ENCODE measurements at regions not wholly inside any gene's neighbourhood (a gene's known extent, or its start where the extent isn't known, plus 50 kb on each side); places are given as distances from the start of the nearest gene placed in this dataset.

GRCh38 chr15:29343229-29343628 is 73.6 kb upstream of the NSMCE3 start:
- no peak for DNase-seq (ENCODE audit: extremely low read depth, low read depth)
- H3K4me3 ChIP-seq (replicated peaks; ENCODE audit: low read depth, low read length): no peak overlapping the region
- no peak for TF ChIP-seq CTCF (IDR thresholded peaks at IDR 0.05; ENCODE audit: low read depth, low read length, missing control alignments)

GRCh38 chr15:29342201-29342600 is 72.6 kb upstream of the NSMCE3 start:
- H3K4me3 ChIP-seq (replicated peaks; ENCODE audit: low read depth, low read length): no peak overlapping the region
- no peak for DNase-seq (ENCODE audit: extremely low read depth, low read depth)
- no peak for TF ChIP-seq CTCF (IDR thresholded peaks at IDR 0.05; ENCODE audit: low read depth, low read length, missing control alignments)

GRCh38 chr15:29337156-29337959 is 67.7 kb upstream of the NSMCE3 start:
- no peak overlapping the region for H3K4me3 ChIP-seq (replicated peaks; ENCODE audit: low read depth, low read length)
- no peak for DNase-seq (ENCODE audit: extremely low read depth, low read depth)
- TF ChIP-seq CTCF (IDR thresholded peaks at IDR 0.05; ENCODE audit: low read depth, low read length, missing control alignments): no peak

GRCh38 chr15:29334544-29334943 is 64.9 kb upstream of the NSMCE3 start:
- DNase-seq (ENCODE audit: extremely low read depth, low read depth): no peak
- no peak overlapping the region for H3K4me3 ChIP-seq (replicated peaks; ENCODE audit: low read depth, low read length)
- no peak for TF ChIP-seq CTCF (IDR thresholded peaks at IDR 0.05; ENCODE audit: low read depth, low read length, missing control alignments)

GRCh38 chr15:29333261-29333660 is 63.6 kb upstream of the NSMCE3 start:
- no peak for TF ChIP-seq CTCF (IDR thresholded peaks at IDR 0.05; ENCODE audit: low read depth, low read length, missing control alignments)
- DNase-seq (ENCODE audit: extremely low read depth, low read depth): no peak
- H3K4me3 ChIP-seq (replicated peaks; ENCODE audit: low read depth, low read length): no peak overlapping the region

- no peak overlapping the region for H3K4me3 ChIP-seq (replicated peaks; ENCODE audit: low read depth, low read length)
- no peak for TF ChIP-seq CTCF (IDR thresholded peaks at IDR 0.05; ENCODE audit: low read depth, low read length, missing control alignments)
- no peak for DNase-seq (ENCODE audit: extremely low read depth, low read depth)
Observed at GRCh38 chr15:29331669-29332068, 62.0 kb upstream of the NSMCE3 start.

- no peak overlapping the region for H3K4me3 ChIP-seq (replicated peaks; ENCODE audit: low read depth, low read length)
- no peak for TF ChIP-seq CTCF (IDR thresholded peaks at IDR 0.05; ENCODE audit: low read depth, low read length, missing control alignments)
Observed at GRCh38 chr15:29331071-29331470, 61.4 kb upstream of the NSMCE3 start.

More at GRCh38 chr15:29331071-29331470, 61.4 kb upstream of the NSMCE3 start:
- no peak for DNase-seq (ENCODE audit: extremely low read depth, low read depth)
